Thoracic aorta (tissue), 2 donors: ENCODE measurements at regions not wholly inside any gene's neighbourhood (a gene's known extent, or its start where the extent isn't known, plus 50 kb on each side); places are given as distances from the start of the nearest gene placed in this dataset.

ENCODE experiments used
- ATAC-seq: fragments of 150-250 bp; one replicate; pipeline ENCODE4 v1.8.0; 2017; ENCODE audit warnings: low read depth; ENCODE audit not compliant: insufficient number of reproducible peaks, low FRiP score
- DNase-seq: peaks from one replicate; pipeline ENCODE4 v3.0.0-alpha.2; 2020; ENCODE audit warnings: low spot score
- H3K27ac ChIP-seq, 2 donors: fragments of 200-600 bp; sonication (generic); 1 replicate in 1 of 2; 2 replicates in 1 of 2; pipeline ENCODE4 v1.5.1; 2016; ENCODE audit warnings: mild to moderate bottlenecking in 2 of 2, moderate library complexity in 2 of 2
- H3K27me3 ChIP-seq: fragments of 200-600 bp; sonication (generic); replicated peaks from 2 replicates; pipeline ENCODE4 v1.6.0; 2016; ENCODE audit warnings: mild to moderate bottlenecking; ENCODE audit not compliant: insufficient read depth
- H3K36me3 ChIP-seq: fragments of 200-600 bp; sonication (generic); one replicate; pipeline ENCODE4 v1.5.1; 2016
- H3K4me1 ChIP-seq, 2 donors: fragments of 200-600 bp; sonication (generic); 1 replicate in 1 of 2; 2 replicates in 1 of 2; pipeline versions ENCODE4 v1.5.1 to v1.6.0; 2016; ENCODE audit warnings: low read depth in 2 of 2, mild to moderate bottlenecking in 1 of 2; ENCODE audit not compliant: control insufficient read depth in 1 of 2
- H3K4me3 ChIP-seq: fragments of 200-600 bp; sonication (generic); 2 replicates; pipeline ENCODE4 v1.5.1; 2016; ENCODE audit warnings: mild to moderate bottlenecking
- H3K9me3 ChIP-seq: fragments of 200-600 bp; sonication (generic); 2 replicates; pipeline ENCODE4 v1.5.1; 2016
- TF ChIP-seq, protein P1 (sequence below): fragments of 200-600 bp; sonication (generic); IDR thresholded peaks from one replicate; pipeline ENCODE4 v1.5.1; 2019; ENCODE audit warnings: antibody characterized with exemption

GRCh38 chr7:110283056-110283455, 807.9 kb upstream of the LRRN3 start:
- Histone ChIP-seq H3K36me3 (no peaks in the 10 kb centered on the region), H3K9me3 (no peaks in the 10 kb centered on the region), H3K27me3 (no peaks in the 10 kb centered on the region), H3K27ac (no peak overlapping the region), H3K4me1 (no peaks in the 10 kb centered on the region), H3K4me3 (no peak overlapping the region)
- DNase-seq = no peak
- no peak for ATAC-seq
- TF ChIP-seq, protein P1, sequence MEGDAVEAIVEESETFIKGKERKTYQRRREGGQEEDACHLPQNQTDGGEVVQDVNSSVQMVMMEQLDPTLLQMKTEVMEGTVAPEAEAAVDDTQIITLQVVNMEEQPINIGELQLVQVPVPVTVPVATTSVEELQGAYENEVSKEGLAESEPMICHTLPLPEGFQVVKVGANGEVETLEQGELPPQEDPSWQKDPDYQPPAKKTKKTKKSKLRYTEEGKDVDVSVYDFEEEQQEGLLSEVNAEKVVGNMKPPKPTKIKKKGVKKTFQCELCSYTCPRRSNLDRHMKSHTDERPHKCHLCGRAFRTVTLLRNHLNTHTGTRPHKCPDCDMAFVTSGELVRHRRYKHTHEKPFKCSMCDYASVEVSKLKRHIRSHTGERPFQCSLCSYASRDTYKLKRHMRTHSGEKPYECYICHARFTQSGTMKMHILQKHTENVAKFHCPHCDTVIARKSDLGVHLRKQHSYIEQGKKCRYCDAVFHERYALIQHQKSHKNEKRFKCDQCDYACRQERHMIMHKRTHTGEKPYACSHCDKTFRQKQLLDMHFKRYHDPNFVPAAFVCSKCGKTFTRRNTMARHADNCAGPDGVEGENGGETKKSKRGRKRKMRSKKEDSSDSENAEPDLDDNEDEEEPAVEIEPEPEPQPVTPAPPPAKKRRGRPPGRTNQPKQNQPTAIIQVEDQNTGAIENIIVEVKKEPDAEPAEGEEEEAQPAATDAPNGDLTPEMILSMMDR = no peak

- DNase-seq = no peak
- no peaks in the 10 kb centered on the region for H3K9me3 ChIP-seq
- no peak overlapping the region for H3K27ac ChIP-seq
- TF ChIP-seq, protein P1 = no peak
- no peaks in the 10 kb centered on the region for H3K4me1 ChIP-seq
- no peaks in the 10 kb centered on the region for H3K36me3 ChIP-seq
- no peak for ATAC-seq
- H3K4me3 ChIP-seq = no peak overlapping the region
- H3K27me3 ChIP-seq = no peaks in the 10 kb centered on the region
Observed at GRCh38 chr7:110291430-110291829, 799.5 kb upstream of the LRRN3 start.

DNA sequence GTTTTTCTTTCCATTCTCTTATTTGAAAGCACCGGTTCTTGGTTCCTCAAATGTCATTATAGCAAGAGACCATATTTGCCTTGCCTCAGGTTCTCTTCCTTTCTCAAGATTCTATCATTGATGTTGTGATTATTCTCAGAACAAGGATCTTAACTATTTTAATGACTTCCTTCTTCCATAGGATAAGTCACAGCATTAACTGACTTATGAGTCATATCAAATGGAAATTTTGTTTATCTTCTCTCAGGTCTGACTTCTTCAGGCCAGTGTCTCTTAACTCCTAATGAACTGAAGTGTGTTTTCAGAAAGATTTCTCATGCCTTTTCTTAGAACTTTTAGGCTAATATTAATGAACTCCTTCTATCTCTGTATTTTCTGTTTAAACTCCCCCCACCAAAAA, 794.6 kb upstream of the LRRN3 start:
- no peak overlapping the region for H3K27ac ChIP-seq
- H3K36me3 ChIP-seq = no peaks in the 10 kb centered on the region
- H3K4me1 ChIP-seq = no peaks in the 10 kb centered on the region
- no peaks in the 10 kb centered on the region for H3K9me3 ChIP-seq
- DNase-seq (no peak), ATAC-seq (no peak)
- H3K27me3 ChIP-seq = no peaks in the 10 kb centered on the region
- no peak overlapping the region for H3K4me3 ChIP-seq
- TF ChIP-seq, protein P1 = no peak

GRCh38 chr7:110307776-110308175, 783.2 kb upstream of the LRRN3 start:
- Histone ChIP-seq H3K27ac (no peak overlapping the region), H3K4me1 (no peaks in the 10 kb centered on the region), H3K36me3 (no peaks in the 10 kb centered on the region), H3K9me3 (no peaks in the 10 kb centered on the region), H3K27me3 (no peaks in the 10 kb centered on the region), H3K4me3 (no peak overlapping the region)
- no peak for ATAC-seq
- DNase-seq = no peak
- TF ChIP-seq, protein P1 = no peak

DNA sequence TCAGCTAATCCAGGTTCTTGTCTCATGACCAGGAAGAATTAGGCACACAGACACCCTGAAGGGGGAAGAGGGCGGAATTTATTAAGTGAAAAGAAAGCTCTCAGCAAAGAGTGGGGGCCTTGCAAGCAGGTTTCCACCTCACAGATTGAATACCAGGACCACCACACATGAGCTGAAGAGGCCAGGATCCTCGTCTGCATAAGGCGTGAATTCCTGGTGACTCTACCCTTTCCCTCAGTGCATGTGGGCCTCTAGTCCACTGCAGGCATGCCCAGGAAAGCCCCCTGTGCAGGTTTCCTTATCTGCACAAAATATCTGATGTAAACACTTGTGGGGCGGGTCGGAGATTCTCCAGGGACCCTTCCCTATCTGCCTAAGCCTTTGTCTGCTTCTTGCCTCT, 782.1 kb upstream of the LRRN3 start:
- TF ChIP-seq, protein P1 = no peak
- no peak for DNase-seq

More for the DNA sequence above, 782.1 kb upstream of the LRRN3 start:
- no peaks in the 10 kb centered on the region for H3K27me3 ChIP-seq
- H3K36me3 ChIP-seq = no peaks in the 10 kb centered on the region
- no peaks in the 10 kb centered on the region for H3K9me3 ChIP-seq
- ATAC-seq = no peak
- H3K4me1 ChIP-seq = no peaks in the 10 kb centered on the region
- H3K4me3 ChIP-seq = no peak overlapping the region
- H3K27ac ChIP-seq = no peak overlapping the region
